ENCODE measurements at regions not wholly inside any gene's neighbourhood (a gene's known extent, or its start where the extent isn't known, plus 50 kb on each side); places are given as distances from the start of the nearest gene placed in this dataset.

GRCh38 chr6:23983735-23984134 lies 142.3 kb upstream of the NRSN1 start:
- no peak overlapping the region for H3K27ac ChIP-seq (ENCODE audit: low read depth, low read length)

GRCh38 chr6:23985015-23985414 lies 141.0 kb upstream of the NRSN1 start:
- Histone ChIP-seq H3K27ac (ENCODE audit: low read depth, low read length) (no peak overlapping the region), H3K4me1 (ENCODE audit: control insufficient read depth, insufficient read depth, low read length) (0 out of 2 replicates have a peak, but pooled peaks cover 4% of the 10 kb centered on the region), H3K9me3 (ENCODE audit: control insufficient read depth, insufficient read depth, low read depth, low read length) (no peaks in the 10 kb centered on the region), H3K9ac (ENCODE audit: low read length) (no peak overlapping the region), H3K4me3 (ENCODE audit: low read depth, low read length) (no peak overlapping the region), H3K27me3 (ENCODE audit: control insufficient read depth, insufficient read depth, low read length) (no peaks in the 10 kb centered on the region), H3K36me3 (ENCODE audit: control insufficient read depth, insufficient read depth, low read length) (no peaks in the 10 kb centered on the region)

More at GRCh38 chr6:23983735-23984134, 142.3 kb upstream of the NRSN1 start:
- H3K9me3 ChIP-seq (ENCODE audit: control insufficient read depth, insufficient read depth, low read depth, low read length): no peaks in the 10 kb centered on the region
- H3K36me3 ChIP-seq (ENCODE audit: control insufficient read depth, insufficient read depth, low read length): no peaks in the 10 kb centered on the region
- H3K9ac ChIP-seq (ENCODE audit: low read length): no peak overlapping the region
- 0 out of 2 replicates have a peak, but pooled peaks cover 4% of the 10 kb centered on the region for H3K4me1 ChIP-seq (ENCODE audit: control insufficient read depth, insufficient read depth, low read length)
- H3K27me3 ChIP-seq (ENCODE audit: control insufficient read depth, insufficient read depth, low read length): no peaks in the 10 kb centered on the region
- no peak overlapping the region for H3K4me3 ChIP-seq (ENCODE audit: low read depth, low read length)

GRCh38 chr6:23989885-23990533 lies 136.0 kb upstream of the NRSN1 start:
- Histone ChIP-seq H3K27me3 (ENCODE audit: control insufficient read depth, insufficient read depth, low read length) (no peaks in the 10 kb centered on the region), H3K4me1 (ENCODE audit: control insufficient read depth, insufficient read depth, low read length) (no peaks in the 10 kb centered on the region), H3K9ac (ENCODE audit: low read length) (no peak overlapping the region), H3K36me3 (ENCODE audit: control insufficient read depth, insufficient read depth, low read length) (no peaks in the 10 kb centered on the region), H3K9me3 (ENCODE audit: control insufficient read depth, insufficient read depth, low read depth, low read length) (no peaks in the 10 kb centered on the region), H3K4me3 (ENCODE audit: low read depth, low read length) (no peak overlapping the region), H3K27ac (ENCODE audit: low read depth, low read length) (no peak overlapping the region)

GRCh38 chr6:23994013-23994412 lies 132.0 kb upstream of the NRSN1 start:
- Histone ChIP-seq H3K36me3 (ENCODE audit: control insufficient read depth, insufficient read depth, low read length) (no peaks in the 10 kb centered on the region), H3K9ac (ENCODE audit: low read length) (no peak overlapping the region), H3K4me1 (ENCODE audit: control insufficient read depth, insufficient read depth, low read length) (no peaks in the 10 kb centered on the region), H3K27ac (ENCODE audit: low read depth, low read length) (no peak overlapping the region), H3K27me3 (ENCODE audit: control insufficient read depth, insufficient read depth, low read length) (no peaks in the 10 kb centered on the region), H3K4me3 (ENCODE audit: low read depth, low read length) (no peak overlapping the region), H3K9me3 (ENCODE audit: control insufficient read depth, insufficient read depth, low read depth, low read length) (0 out of 2 replicates have a peak, but pooled peaks cover 2% of the 10 kb centered on the region)

GRCh38 chr6:24004062-24004461 lies 122.0 kb upstream of the NRSN1 start:
- H3K36me3 ChIP-seq (ENCODE audit: control insufficient read depth, insufficient read depth, low read length): no peaks in the 10 kb centered on the region
- no peak overlapping the region for H3K4me3 ChIP-seq (ENCODE audit: low read depth, low read length)
- H3K27me3 ChIP-seq (ENCODE audit: control insufficient read depth, insufficient read depth, low read length): no peaks in the 10 kb centered on the region
- H3K9ac ChIP-seq (ENCODE audit: low read length): no peak overlapping the region
- no peaks in the 10 kb centered on the region for H3K9me3 ChIP-seq (ENCODE audit: control insufficient read depth, insufficient read depth, low read depth, low read length)
- no peak overlapping the region for H3K27ac ChIP-seq (ENCODE audit: low read depth, low read length)
- H3K4me1 ChIP-seq (ENCODE audit: control insufficient read depth, insufficient read depth, low read length): no peaks in the 10 kb centered on the region

GRCh38 chr6:24004659-24005058 lies 121.4 kb upstream of the NRSN1 start:
- Histone ChIP-seq H3K9me3 (ENCODE audit: control insufficient read depth, insufficient read depth, low read depth, low read length) (no peaks in the 10 kb centered on the region), H3K4me1 (ENCODE audit: control insufficient read depth, insufficient read depth, low read length) (no peaks in the 10 kb centered on the region), H3K36me3 (ENCODE audit: control insufficient read depth, insufficient read depth, low read length) (no peaks in the 10 kb centered on the region), H3K27me3 (ENCODE audit: control insufficient read depth, insufficient read depth, low read length) (no peaks in the 10 kb centered on the region), H3K9ac (ENCODE audit: low read length) (no peak overlapping the region), H3K27ac (ENCODE audit: low read depth, low read length) (no peak overlapping the region), H3K4me3 (ENCODE audit: low read depth, low read length) (no peak overlapping the region)

GRCh38 chr6:24006254-24006653 lies 119.8 kb upstream of the NRSN1 start:
- Histone ChIP-seq H3K9me3 (ENCODE audit: control insufficient read depth, insufficient read depth, low read depth, low read length) (no peaks in the 10 kb centered on the region; the same call in 1 of the 2 replicates), H3K4me1 (ENCODE audit: control insufficient read depth, insufficient read depth, low read length) (no peaks in the 10 kb centered on the region), H3K27ac (ENCODE audit: low read depth, low read length) (no peak overlapping the region), H3K9ac (ENCODE audit: low read length) (no peak overlapping the region), H3K36me3 (ENCODE audit: control insufficient read depth, insufficient read depth, low read length) (no peaks in the 10 kb centered on the region), H3K4me3 (ENCODE audit: low read depth, low read length) (no peak overlapping the region), H3K27me3 (ENCODE audit: control insufficient read depth, insufficient read depth, low read length) (no peaks in the 10 kb centered on the region)

GRCh38 chr6:24009319-24009718 lies 116.7 kb upstream of the NRSN1 start:
- H3K4me3 ChIP-seq (ENCODE audit: low read depth, low read length): no peak overlapping the region

GRCh38 chr6:24010133-24010532 lies 115.9 kb upstream of the NRSN1 start:
- Histone ChIP-seq H3K4me1 (ENCODE audit: control insufficient read depth, insufficient read depth, low read length) (no peaks in the 10 kb centered on the region), H3K36me3 (ENCODE audit: control insufficient read depth, insufficient read depth, low read length) (no peaks in the 10 kb centered on the region), H3K27ac (ENCODE audit: low read depth, low read length) (no peak overlapping the region), H3K4me3 (ENCODE audit: low read depth, low read length) (no peak overlapping the region), H3K27me3 (ENCODE audit: control insufficient read depth, insufficient read depth, low read length) (no peaks in the 10 kb centered on the region), H3K9ac (ENCODE audit: low read length) (no peak overlapping the region), H3K9me3 (ENCODE audit: control insufficient read depth, insufficient read depth, low read depth, low read length) (peaks cover 7% of the 10 kb centered on the region)

More at GRCh38 chr6:24009319-24009718, 116.7 kb upstream of the NRSN1 start:
- no peaks in the 10 kb centered on the region for H3K36me3 ChIP-seq (ENCODE audit: control insufficient read depth, insufficient read depth, low read length)
- H3K27ac ChIP-seq (ENCODE audit: low read depth, low read length): no peak overlapping the region
- H3K9ac ChIP-seq (ENCODE audit: low read length): no peak overlapping the region
- H3K4me1 ChIP-seq (ENCODE audit: control insufficient read depth, insufficient read depth, low read length): no peaks in the 10 kb centered on the region
- H3K9me3 ChIP-seq (ENCODE audit: control insufficient read depth, insufficient read depth, low read depth, low read length): peaks cover 7% of the 10 kb centered on the region
- no peaks in the 10 kb centered on the region for H3K27me3 ChIP-seq (ENCODE audit: control insufficient read depth, insufficient read depth, low read length)

GRCh38 chr6:24016286-24016685 lies 109.7 kb upstream of the NRSN1 start:
- H3K27me3 ChIP-seq (ENCODE audit: control insufficient read depth, insufficient read depth, low read length): no peaks in the 10 kb centered on the region
- H3K4me1 ChIP-seq (ENCODE audit: control insufficient read depth, insufficient read depth, low read length): no peaks in the 10 kb centered on the region
- peaks cover 7% of the 10 kb centered on the region for H3K9me3 ChIP-seq (ENCODE audit: control insufficient read depth, insufficient read depth, low read depth, low read length)
- no peak overlapping the region for H3K9ac ChIP-seq (ENCODE audit: low read length)
- H3K36me3 ChIP-seq (ENCODE audit: control insufficient read depth, insufficient read depth, low read length): no peaks in the 10 kb centered on the region
- no peak overlapping the region for H3K27ac ChIP-seq (ENCODE audit: low read depth, low read length)
- no peak overlapping the region for H3K4me3 ChIP-seq (ENCODE audit: low read depth, low read length)

- Histone ChIP-seq H3K9me3 (ENCODE audit: control insufficient read depth, insufficient read depth, low read depth, low read length) (peaks cover 7% of the 10 kb centered on the region), H3K27ac (ENCODE audit: low read depth, low read length) (no peak overlapping the region), H3K4me3 (ENCODE audit: low read depth, low read length) (no peak overlapping the region), H3K9ac (ENCODE audit: low read length) (no peak overlapping the region), H3K4me1 (ENCODE audit: control insufficient read depth, insufficient read depth, low read length) (no peaks in the 10 kb centered on the region), H3K27me3 (ENCODE audit: control insufficient read depth, insufficient read depth, low read length) (no peaks in the 10 kb centered on the region), H3K36me3 (ENCODE audit: control insufficient read depth, insufficient read depth, low read length) (no peaks in the 10 kb centered on the region)
Observed at GRCh38 chr6:24016857-24017256, 109.2 kb upstream of the NRSN1 start.

Measured in HUES6 (cell line).